ENCODE measurements at regions not wholly inside any gene's neighbourhood (a gene's known extent, or its start where the extent isn't known, plus 50 kb on each side); places are given as distances from the start of the nearest gene placed in this dataset.
"Not testable (repeated sequence)": the region's sequence is repeated elsewhere in the genome, so short reads cannot be mapped to it uniquely, and the experiment has no call there.

GRCh38 chr4:131734851-131735385, 1414.2 kb upstream of the PCDH10 start:
- H3K9ac ChIP-seq (ENCODE audit: insufficient read depth, low read length); H3K79me2 ChIP-seq (ENCODE audit: control insufficient read depth, insufficient read depth, low read length); H4K20me1 ChIP-seq (ENCODE audit: control insufficient read depth, extremely low read depth, insufficient read depth, low read length); H3K4me2 ChIP-seq (ENCODE audit: extremely low read depth, insufficient read depth, low read length); H3K9me3 ChIP-seq (ENCODE audit: control insufficient read depth, insufficient read depth, low read depth, low read length); H3K27ac ChIP-seq (ENCODE audit: insufficient read depth, low read length); H3K4me1 ChIP-seq (ENCODE audit: control insufficient read depth, extremely low read depth, insufficient read depth, low read length); H2AFZ ChIP-seq (ENCODE audit: low read length); H3K27me3 ChIP-seq (ENCODE audit: control insufficient read depth, insufficient read depth, low read length); H3K36me3 ChIP-seq (ENCODE audit: control insufficient read depth, insufficient read depth, low read length); H3K4me3 ChIP-seq (replicated peaks in 1 of 4; ENCODE audit: control extremely low read depth in 1 of 4, insufficient read depth in 1 of 4, low read depth in 3 of 4, low read length in 4 of 4); DNase-seq (ENCODE audit: low read depth in 2 of 2): not testable (repeated sequence)

DNA sequence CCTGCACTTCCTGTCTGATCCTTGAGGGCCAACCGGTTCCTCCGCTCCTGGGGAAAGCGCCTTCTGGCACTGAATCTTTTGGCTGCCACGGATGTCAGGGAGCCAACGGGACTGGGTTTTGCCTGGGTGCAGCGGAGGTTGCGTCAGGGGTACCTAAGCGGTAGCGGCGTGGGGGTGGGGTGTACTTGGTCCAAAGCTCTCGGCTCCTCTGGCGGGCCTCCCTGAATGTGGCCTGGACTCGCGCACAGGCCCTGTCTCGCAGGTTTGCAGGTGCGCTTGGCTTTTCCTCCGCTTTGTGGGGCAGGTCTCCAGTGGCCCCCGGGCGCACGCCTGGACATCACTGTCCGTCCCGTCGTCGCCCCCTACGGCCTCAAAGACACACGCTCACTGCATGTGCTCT, 1410.1 kb upstream of the PCDH10 start:
- H3K4me3 ChIP-seq (replicated peaks in 1 of 4; ENCODE audit: control extremely low read depth in 1 of 4, insufficient read depth in 1 of 4, low read depth in 3 of 4, low read length in 4 of 4) = not testable (repeated sequence)

GRCh38 chr4:131741836-131742235, 1407.3 kb upstream of the PCDH10 start:
- not testable (repeated sequence) for H3K9me3 ChIP-seq (ENCODE audit: control insufficient read depth, insufficient read depth, low read depth, low read length); H3K4me3 ChIP-seq (replicated peaks in 1 of 4; ENCODE audit: control extremely low read depth in 1 of 4, insufficient read depth in 1 of 4, low read depth in 3 of 4, low read length in 4 of 4); H3K36me3 ChIP-seq (ENCODE audit: control insufficient read depth, insufficient read depth, low read length); H3K4me2 ChIP-seq (ENCODE audit: extremely low read depth, insufficient read depth, low read length); H3K9ac ChIP-seq (ENCODE audit: insufficient read depth, low read length); H3K4me1 ChIP-seq (ENCODE audit: control insufficient read depth, extremely low read depth, insufficient read depth, low read length); DNase-seq (ENCODE audit: low read depth in 2 of 2); H3K79me2 ChIP-seq (ENCODE audit: control insufficient read depth, insufficient read depth, low read length); H3K27me3 ChIP-seq (ENCODE audit: control insufficient read depth, insufficient read depth, low read length); H4K20me1 ChIP-seq (ENCODE audit: control insufficient read depth, extremely low read depth, insufficient read depth, low read length); H3K27ac ChIP-seq (ENCODE audit: insufficient read depth, low read length); H2AFZ ChIP-seq (ENCODE audit: low read length)

More for the DNA sequence above, 1410.1 kb upstream of the PCDH10 start:
- H3K4me1 ChIP-seq (ENCODE audit: control insufficient read depth, extremely low read depth, insufficient read depth, low read length); DNase-seq (ENCODE audit: low read depth in 2 of 2); H3K27ac ChIP-seq (ENCODE audit: insufficient read depth, low read length); H4K20me1 ChIP-seq (ENCODE audit: control insufficient read depth, extremely low read depth, insufficient read depth, low read length); H3K9me3 ChIP-seq (ENCODE audit: control insufficient read depth, insufficient read depth, low read depth, low read length); H3K9ac ChIP-seq (ENCODE audit: insufficient read depth, low read length); H2AFZ ChIP-seq (ENCODE audit: low read length); H3K4me2 ChIP-seq (ENCODE audit: extremely low read depth, insufficient read depth, low read length); H3K27me3 ChIP-seq (ENCODE audit: control insufficient read depth, insufficient read depth, low read length); H3K36me3 ChIP-seq (ENCODE audit: control insufficient read depth, insufficient read depth, low read length); H3K79me2 ChIP-seq (ENCODE audit: control insufficient read depth, insufficient read depth, low read length): not testable (repeated sequence)

DNA sequence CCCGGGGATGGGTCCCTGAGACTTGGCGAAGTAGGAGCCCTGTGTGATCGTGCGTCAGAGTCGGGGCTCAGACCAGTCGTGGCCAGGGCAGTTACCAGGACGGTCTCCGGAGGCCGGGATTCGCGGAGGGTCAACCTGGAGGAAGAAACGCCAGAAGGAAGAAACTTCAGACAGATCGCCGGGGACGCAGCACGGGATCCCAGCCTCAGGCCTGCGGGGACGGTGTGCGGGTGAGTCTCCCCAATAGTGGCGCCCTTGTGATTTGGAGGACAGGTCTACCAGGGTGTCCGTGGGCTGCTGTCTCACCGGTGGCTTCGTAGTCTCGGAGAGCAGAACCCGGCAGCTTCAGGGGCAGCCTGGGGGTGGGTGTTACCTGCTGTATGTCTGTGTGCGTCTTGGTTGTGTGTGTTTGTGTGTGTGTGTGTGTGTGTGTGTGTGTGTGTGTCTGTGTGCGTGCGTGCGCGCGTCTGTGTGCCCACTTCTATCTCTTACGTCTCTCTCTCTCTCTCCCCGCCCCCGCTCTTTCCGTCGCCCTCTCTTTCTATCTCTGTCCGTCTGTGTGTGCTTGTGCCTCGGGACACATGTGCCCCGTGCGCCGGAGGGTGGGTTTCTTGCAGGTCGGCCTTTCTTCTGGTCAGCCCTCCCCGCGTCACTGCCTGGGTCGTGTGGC, 1406.4 kb upstream of the PCDH10 start:
- H3K79me2 ChIP-seq (ENCODE audit: control insufficient read depth, insufficient read depth, low read length); H4K20me1 ChIP-seq (ENCODE audit: control insufficient read depth, extremely low read depth, insufficient read depth, low read length); H3K27ac ChIP-seq (ENCODE audit: insufficient read depth, low read length); H3K4me3 ChIP-seq (replicated peaks in 1 of 4; ENCODE audit: control extremely low read depth in 1 of 4, insufficient read depth in 1 of 4, low read depth in 3 of 4, low read length in 4 of 4); H3K27me3 ChIP-seq (ENCODE audit: control insufficient read depth, insufficient read depth, low read length); DNase-seq (ENCODE audit: low read depth in 2 of 2); H3K36me3 ChIP-seq (ENCODE audit: control insufficient read depth, insufficient read depth, low read length); H2AFZ ChIP-seq (ENCODE audit: low read length); H3K9ac ChIP-seq (ENCODE audit: insufficient read depth, low read length); H3K4me2 ChIP-seq (ENCODE audit: extremely low read depth, insufficient read depth, low read length); H3K9me3 ChIP-seq (ENCODE audit: control insufficient read depth, insufficient read depth, low read depth, low read length); H3K4me1 ChIP-seq (ENCODE audit: control insufficient read depth, extremely low read depth, insufficient read depth, low read length): not testable (repeated sequence)

- H3K27ac ChIP-seq (ENCODE audit: insufficient read depth, low read length); H3K79me2 ChIP-seq (ENCODE audit: control insufficient read depth, insufficient read depth, low read length); H3K4me1 ChIP-seq (ENCODE audit: control insufficient read depth, extremely low read depth, insufficient read depth, low read length); H3K9ac ChIP-seq (ENCODE audit: insufficient read depth, low read length); DNase-seq (ENCODE audit: low read depth in 2 of 2); H4K20me1 ChIP-seq (ENCODE audit: control insufficient read depth, extremely low read depth, insufficient read depth, low read length); H3K9me3 ChIP-seq (ENCODE audit: control insufficient read depth, insufficient read depth, low read depth, low read length); H3K4me2 ChIP-seq (ENCODE audit: extremely low read depth, insufficient read depth, low read length); H3K36me3 ChIP-seq (ENCODE audit: control insufficient read depth, insufficient read depth, low read length); H3K27me3 ChIP-seq (ENCODE audit: control insufficient read depth, insufficient read depth, low read length); H2AFZ ChIP-seq (ENCODE audit: low read length); H3K4me3 ChIP-seq (replicated peaks in 1 of 4; ENCODE audit: control extremely low read depth in 1 of 4, insufficient read depth in 1 of 4, low read depth in 3 of 4, low read length in 4 of 4): not testable (repeated sequence)
These were observed 1405.7 kb upstream of the PCDH10 start for GRCh38 chr4:131743348-131743747.

GRCh38 chr4:131747203-131747602, 1401.9 kb upstream of the PCDH10 start:
- not testable (repeated sequence) for H3K27me3 ChIP-seq (ENCODE audit: control insufficient read depth, insufficient read depth, low read length); H4K20me1 ChIP-seq (ENCODE audit: control insufficient read depth, extremely low read depth, insufficient read depth, low read length); DNase-seq (ENCODE audit: low read depth in 2 of 2); H3K9me3 ChIP-seq (ENCODE audit: control insufficient read depth, insufficient read depth, low read depth, low read length); H3K9ac ChIP-seq (ENCODE audit: insufficient read depth, low read length); H3K36me3 ChIP-seq (ENCODE audit: control insufficient read depth, insufficient read depth, low read length); H3K79me2 ChIP-seq (ENCODE audit: control insufficient read depth, insufficient read depth, low read length); H3K4me1 ChIP-seq (ENCODE audit: control insufficient read depth, extremely low read depth, insufficient read depth, low read length); H2AFZ ChIP-seq (ENCODE audit: low read length); H3K4me2 ChIP-seq (ENCODE audit: extremely low read depth, insufficient read depth, low read length); H3K27ac ChIP-seq (ENCODE audit: insufficient read depth, low read length); H3K4me3 ChIP-seq (replicated peaks in 1 of 4; ENCODE audit: control extremely low read depth in 1 of 4, insufficient read depth in 1 of 4, low read depth in 3 of 4, low read length in 4 of 4)

DNA sequence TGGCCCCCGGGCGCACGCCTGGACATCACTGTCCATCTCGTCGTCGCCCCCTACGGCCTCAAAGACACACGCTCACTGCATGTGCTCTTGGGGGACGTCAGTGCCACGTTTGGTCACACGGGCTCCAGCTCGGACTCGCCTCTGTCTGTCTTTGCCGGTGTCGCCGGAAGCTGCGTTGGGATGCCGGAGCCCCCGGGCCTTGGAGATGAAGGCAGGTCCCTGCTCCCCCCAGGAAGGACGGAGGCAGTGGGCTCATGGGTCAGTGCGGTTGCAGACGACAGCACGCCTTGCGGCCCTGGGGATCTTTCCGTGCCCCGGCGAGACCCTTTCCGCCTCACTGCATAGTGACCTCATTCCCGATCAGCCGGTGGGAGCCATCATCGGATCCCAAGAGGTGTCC, 1399.9 kb upstream of the PCDH10 start:
- H3K4me1 ChIP-seq (ENCODE audit: control insufficient read depth, extremely low read depth, insufficient read depth, low read length); H3K79me2 ChIP-seq (ENCODE audit: control insufficient read depth, insufficient read depth, low read length); H4K20me1 ChIP-seq (ENCODE audit: control insufficient read depth, extremely low read depth, insufficient read depth, low read length); H3K4me3 ChIP-seq (replicated peaks in 1 of 4; ENCODE audit: control extremely low read depth in 1 of 4, insufficient read depth in 1 of 4, low read depth in 3 of 4, low read length in 4 of 4); H2AFZ ChIP-seq (ENCODE audit: low read length); H3K27ac ChIP-seq (ENCODE audit: insufficient read depth, low read length); DNase-seq (ENCODE audit: low read depth in 2 of 2); H3K36me3 ChIP-seq (ENCODE audit: control insufficient read depth, insufficient read depth, low read length); H3K9me3 ChIP-seq (ENCODE audit: control insufficient read depth, insufficient read depth, low read depth, low read length); H3K27me3 ChIP-seq (ENCODE audit: control insufficient read depth, insufficient read depth, low read length); H3K9ac ChIP-seq (ENCODE audit: insufficient read depth, low read length); H3K4me2 ChIP-seq (ENCODE audit: extremely low read depth, insufficient read depth, low read length): not testable (repeated sequence)

All from fibroblast of lung (primary cell).